Trophoblast cell (in vitro differentiated cells and primary cell): ENCODE measurements at regions not wholly inside any gene's neighbourhood (a gene's known extent, or its start where the extent isn't known, plus 50 kb on each side); places are given as distances from the start of the nearest gene placed in this dataset.

Experiments used
- DNase-seq, 2 donors: peaks; one replicate each; pipeline ENCODE4 v3.0.0-alpha.2; 2016
- H2AFZ ChIP-seq: 2 replicates; pipeline ENCODE4 v1.6.1; 2013; ENCODE audit warnings: low read length, moderate library complexity, mild to moderate bottlenecking; ENCODE audit not compliant: insufficient read depth, poor library complexity
- H2AK5ac ChIP-seq: 2 replicates; pipeline ENCODE4 v1.6.1; 2013; ENCODE audit warnings: mild to moderate bottlenecking, low read length
- H2BK120ac ChIP-seq: 2 replicates; pipeline ENCODE4 v1.6.1; 2013; ENCODE audit warnings: low read length, mild to moderate bottlenecking, moderate library complexity; ENCODE audit not compliant: insufficient read depth, poor library complexity
- H2BK12ac ChIP-seq: 2 replicates; pipeline ENCODE4 v1.6.1; 2013; ENCODE audit warnings: mild to moderate bottlenecking, low read length, moderate library complexity
- H2BK5ac ChIP-seq: 2 replicates; pipeline ENCODE4 v1.6.1; 2013; ENCODE audit warnings: low read length, low read depth, moderate library complexity, mild to moderate bottlenecking; ENCODE audit not compliant: poor library complexity
- H3K14ac ChIP-seq: 2 replicates; pipeline ENCODE4 v1.6.1; 2013; ENCODE audit warnings: mild to moderate bottlenecking, low read length
- H3K18ac ChIP-seq: 2 replicates; pipeline ENCODE4 v1.6.1; 2013; ENCODE audit warnings: mild to moderate bottlenecking, low read length
- H3K23ac ChIP-seq: 2 replicates; pipeline ENCODE4 v1.6.1; 2013; ENCODE audit warnings: low read length
- H3K27ac ChIP-seq: 2 replicates; pipeline ENCODE4 v1.5.1; 2013; ENCODE audit warnings: low read depth, mild to moderate bottlenecking, inconsistent platforms, low read length, moderate library complexity
- H3K27me3 ChIP-seq: 2 replicates; pipeline ENCODE4 v1.6.1; 2013; ENCODE audit warnings: inconsistent platforms, mild to moderate bottlenecking, low read length, moderate library complexity; ENCODE audit not compliant: insufficient read depth
- H3K36me3 ChIP-seq, 2 experiments: 1 replicate in 1 of 2; 2 replicates in 1 of 2; pipeline ENCODE4 v1.6.1; 2013; ENCODE audit warnings: low read length in 2 of 2, mild to moderate bottlenecking in 2 of 2, moderate library complexity in 1 of 2; ENCODE audit not compliant: insufficient read depth in 2 of 2, control insufficient read depth in 1 of 2
- H3K4ac ChIP-seq: 2 replicates; pipeline ENCODE4 v1.6.1; 2013; ENCODE audit warnings: low read depth, mild to moderate bottlenecking, low read length, moderate library complexity
- H3K4me1 ChIP-seq, 2 experiments: 1 replicate in 1 of 2; 2 replicates in 1 of 2; pipeline ENCODE4 v1.6.1; 2013; ENCODE audit warnings: low read length in 2 of 2, mild to moderate bottlenecking in 2 of 2, moderate library complexity in 1 of 2; ENCODE audit not compliant: insufficient read depth in 2 of 2, control insufficient read depth in 1 of 2
- H3K4me2 ChIP-seq: 2 replicates; pipeline ENCODE4 v1.6.1; 2013; ENCODE audit warnings: inconsistent platforms, mild to moderate bottlenecking, low read length, moderate library complexity
- H3K4me3 ChIP-seq: 2 replicates; pipeline ENCODE4 v1.5.1; 2013; ENCODE audit warnings: mild to moderate bottlenecking, low read depth, low read length, inconsistent platforms
- H3K79me1 ChIP-seq: one replicate; pipeline ENCODE4 v1.6.1; 2013; ENCODE audit warnings: low read length
- H3K79me2 ChIP-seq: 2 replicates; pipeline ENCODE4 v1.6.1; 2013; ENCODE audit warnings: low read length, mild to moderate bottlenecking; ENCODE audit not compliant: control insufficient read depth, insufficient read depth, poor library complexity
- H3K9ac ChIP-seq: 2 replicates; pipeline ENCODE4 v1.6.1; 2013; ENCODE audit warnings: mild to moderate bottlenecking, low read length
- H3K9me3 ChIP-seq: 2 replicates; pipeline ENCODE4 v1.6.1; 2013; ENCODE audit warnings: low read depth, mild to moderate bottlenecking, control low read depth, inconsistent platforms, low read length; ENCODE audit not compliant: insufficient read depth
- H4K12ac ChIP-seq: 2 replicates; pipeline ENCODE4 v1.6.1; 2013; ENCODE audit warnings: low read depth, mild to moderate bottlenecking, low read length, moderate library complexity
- H4K8ac ChIP-seq: 2 replicates; pipeline ENCODE4 v1.6.1; 2013; ENCODE audit warnings: low read depth, mild to moderate bottlenecking, low read length, moderate library complexity
- H4K91ac ChIP-seq: one replicate; pipeline ENCODE4 v1.6.1; 2013; ENCODE audit warnings: low read depth, mild to moderate bottlenecking, low read length, moderate library complexity
- WGBS: extraction: QIAGEN DNeasy Blood & Tissue Kit; methylation state at CpG from one replicate; pipeline ENCODE4 v1.1.7; 2013; ENCODE audit warnings: missing lambda C conversion rate; ENCODE audit not compliant: insufficient read length, insufficient coverage; ENCODE audit errors: extremely low coverage; 5-methylcytosine and 5-hydroxymethylcytosine counted together

DNA sequence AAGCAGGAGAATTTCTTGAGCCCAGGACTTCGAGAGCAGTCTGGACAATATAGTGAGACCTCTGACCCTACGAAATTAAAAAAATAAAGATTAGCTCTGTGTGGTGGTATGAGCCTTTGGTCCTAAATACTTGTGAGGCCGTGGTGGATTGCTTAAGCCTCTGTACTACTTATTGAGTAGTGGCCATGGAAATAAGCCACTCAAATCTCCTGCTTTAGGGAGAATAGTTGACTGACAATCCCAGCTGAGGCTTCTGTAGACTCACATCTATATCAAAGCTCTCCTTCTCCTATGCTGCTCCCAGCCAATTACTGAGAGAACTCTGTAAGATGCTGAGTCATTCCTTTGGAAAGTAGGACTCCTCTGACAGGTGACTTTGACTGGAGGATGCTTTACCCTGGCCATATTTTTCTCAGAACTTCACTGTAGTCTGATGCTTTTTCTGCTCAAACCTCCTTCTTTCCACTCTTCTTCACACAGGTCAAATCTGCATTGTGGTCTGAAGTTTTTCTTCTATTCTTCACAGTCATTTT is 420.2 kb downstream of the SLC6A15 start:
- Histone ChIP-seq H3K27ac (no peak overlapping the region), H3K9ac (no peak overlapping the region), H2AK5ac (no peak overlapping the region), H3K23ac (no peak overlapping the region), H2BK5ac (no peak overlapping the region), H3K4ac (no peak overlapping the region), H3K27me3 (no peaks in the 10 kb centered on the region), H3K4me2 (no peak overlapping the region), H3K79me2 (no peaks in the 10 kb centered on the region), H2BK12ac (no peak overlapping the region), H3K79me1 (no peaks in the 10 kb centered on the region), H3K36me3 (no peaks in the 10 kb centered on the region), H3K9me3 (no peaks in the 10 kb centered on the region), H3K4me1 (no peaks in the 10 kb centered on the region), H4K12ac (no peak overlapping the region), H3K4me3 (no peak overlapping the region), H4K8ac (no peak overlapping the region), H2BK120ac (peak overlapping the region; percentile 7), H4K91ac (peak overlapping the region; percentile 14), H2AFZ (no peak overlapping the region), H3K14ac (no peak overlapping the region), H3K18ac (no peak overlapping the region)
- DNase-seq, result no peak
- WGBS, result no CpG with 5 or more reads among the region's 3 CpGs

- no peaks in the 10 kb centered on the region for H3K36me3 ChIP-seq
- no peak overlapping the region for H4K91ac ChIP-seq
- DNase-seq, result no peak
- no peak overlapping the region for H2BK120ac ChIP-seq
- no peak overlapping the region for H4K12ac ChIP-seq
- no peak overlapping the region for H2BK12ac ChIP-seq
- no peak overlapping the region for H3K4ac ChIP-seq
- no peak overlapping the region for H4K8ac ChIP-seq
- H3K9ac ChIP-seq, result no peak overlapping the region
- H3K27me3 ChIP-seq, result no peaks in the 10 kb centered on the region
- H3K14ac ChIP-seq, result no peak overlapping the region
- H3K79me1 ChIP-seq, result no peaks in the 10 kb centered on the region
- H2BK5ac ChIP-seq, result no peak overlapping the region
- H2AFZ ChIP-seq, result no peak overlapping the region
- H2AK5ac ChIP-seq, result no peak overlapping the region
- H3K18ac ChIP-seq, result no peak overlapping the region
- no peak overlapping the region for H3K4me3 ChIP-seq
- no peak overlapping the region for H3K4me2 ChIP-seq
- no peaks in the 10 kb centered on the region for H3K4me1 ChIP-seq
- H3K27ac ChIP-seq, result no peak overlapping the region
- no peaks in the 10 kb centered on the region for H3K79me2 ChIP-seq
- no peaks in the 10 kb centered on the region for H3K9me3 ChIP-seq
- 100% methylated on average over 2 of the region's 2 CpGs for WGBS
- no peak overlapping the region for H3K23ac ChIP-seq
Observed at GRCh38 chr12:84484798-84485197, 427.8 kb downstream of the SLC6A15 start.

- H3K4me1 ChIP-seq, result no peaks in the 10 kb centered on the region
- H3K18ac ChIP-seq, result no peak overlapping the region
- no peak overlapping the region for H3K14ac ChIP-seq
- no CpG with 5 or more reads among the region's 3 CpGs for WGBS
- H3K9me3 ChIP-seq, result no peaks in the 10 kb centered on the region
- no peak overlapping the region for H3K4me3 ChIP-seq
- H3K27me3 ChIP-seq, result no peaks in the 10 kb centered on the region
- DNase-seq, result no peak
- no peaks in the 10 kb centered on the region for H3K79me2 ChIP-seq
- H3K4ac ChIP-seq, result no peak overlapping the region
- H3K79me1 ChIP-seq, result no peaks in the 10 kb centered on the region
- no peak overlapping the region for H4K91ac ChIP-seq
- H4K8ac ChIP-seq, result no peak overlapping the region
- no peak overlapping the region for H2AK5ac ChIP-seq
- H3K23ac ChIP-seq, result no peak overlapping the region
- no peak overlapping the region for H2AFZ ChIP-seq
- no peaks in the 10 kb centered on the region for H3K36me3 ChIP-seq
- no peak overlapping the region for H2BK12ac ChIP-seq
- no peak overlapping the region for H3K9ac ChIP-seq
- H4K12ac ChIP-seq, result no peak overlapping the region
- H3K4me2 ChIP-seq, result no peak overlapping the region
- H3K27ac ChIP-seq, result no peak overlapping the region
- H2BK120ac ChIP-seq, result no peak overlapping the region
- H2BK5ac ChIP-seq, result no peak overlapping the region
Observed at GRCh38 chr12:84480803-84481202, 431.8 kb downstream of the SLC6A15 start.

GRCh38 chr12:84470361-84470760 is 442.2 kb downstream of the SLC6A15 start:
- Histone ChIP-seq H2BK12ac (no peak overlapping the region), H3K36me3 (no peaks in the 10 kb centered on the region), H2BK5ac (no peak overlapping the region), H3K4me2 (no peak overlapping the region), H3K27ac (no peak overlapping the region), H3K79me2 (no peaks in the 10 kb centered on the region), H2AK5ac (no peak overlapping the region), H3K4ac (no peak overlapping the region), H3K79me1 (no peaks in the 10 kb centered on the region), H2AFZ (no peak overlapping the region), H3K9ac (no peak overlapping the region), H4K12ac (no peak overlapping the region), H3K27me3 (no peaks in the 10 kb centered on the region), H3K4me1 (no peaks in the 10 kb centered on the region), H3K14ac (no peak overlapping the region), H4K8ac (no peak overlapping the region), H3K23ac (no peak overlapping the region), H4K91ac (no peak overlapping the region), H3K9me3 (no peaks in the 10 kb centered on the region), H3K4me3 (no peak overlapping the region), H3K18ac (no peak overlapping the region), H2BK120ac (no peak overlapping the region)
- no peak for DNase-seq
